GM19468 (cell line): ENCODE measurements at regions not wholly inside any gene's neighbourhood (a gene's known extent, or its start where the extent isn't known, plus 50 kb on each side); places are given as distances from the start of the nearest gene placed in this dataset.
"Not testable (repeated sequence)": the region's sequence is repeated elsewhere in the genome, so short reads cannot be mapped to it uniquely, and the experiment has no call there.

Experiments
- ATAC-seq: cut with Tn5 transposase; IDR thresholded peaks from one replicate; pipeline ENCODE4 v1.9.1; 2021; ENCODE audit warnings: mild to moderate bottlenecking, moderate library complexity, moderate number of reproducible peaks; ENCODE audit not compliant: unreplicated experiment; ENCODE audit errors: extremely low read depth

DNA sequence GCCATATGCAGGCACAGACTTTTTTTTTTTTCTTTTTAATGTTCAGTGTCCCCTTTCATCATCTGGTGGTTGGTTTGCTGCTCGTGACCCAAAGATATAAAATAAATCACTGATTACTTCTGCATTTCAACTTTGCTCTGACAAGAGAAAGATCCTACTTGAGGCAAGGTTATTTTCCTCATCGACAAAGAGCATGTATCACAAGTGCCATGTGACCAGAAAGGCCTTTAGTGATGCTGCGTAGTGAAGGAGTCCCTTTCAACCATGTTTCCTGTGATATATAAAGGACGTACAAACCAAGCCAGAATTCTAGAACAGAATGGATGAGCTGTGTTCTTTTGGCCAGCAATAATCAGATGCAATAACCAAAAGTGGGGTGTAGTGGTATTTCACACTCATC, 323.4 kb upstream of the PSMD7 start:
- ATAC-seq: no peak

DNA sequence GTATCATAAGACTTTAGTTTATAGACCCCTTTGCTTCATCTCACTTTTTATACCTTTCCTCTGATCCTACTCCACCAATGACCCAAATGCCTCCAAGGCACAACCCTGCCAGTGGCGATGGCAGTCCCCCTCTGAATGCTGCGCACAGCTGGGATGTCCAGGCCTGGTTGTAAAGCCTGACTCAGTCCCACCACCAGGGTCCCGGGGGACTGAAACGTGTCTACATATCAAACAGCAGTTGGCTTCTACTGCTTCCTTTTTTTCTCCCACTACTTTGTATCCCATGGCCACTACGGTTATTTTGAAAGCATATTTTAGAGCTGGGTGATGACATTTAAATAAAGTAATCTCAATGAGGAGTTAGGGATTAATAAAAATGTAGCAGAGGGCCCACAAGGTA, 329.8 kb upstream of the PSMD7 start:
- no peak for ATAC-seq

DNA sequence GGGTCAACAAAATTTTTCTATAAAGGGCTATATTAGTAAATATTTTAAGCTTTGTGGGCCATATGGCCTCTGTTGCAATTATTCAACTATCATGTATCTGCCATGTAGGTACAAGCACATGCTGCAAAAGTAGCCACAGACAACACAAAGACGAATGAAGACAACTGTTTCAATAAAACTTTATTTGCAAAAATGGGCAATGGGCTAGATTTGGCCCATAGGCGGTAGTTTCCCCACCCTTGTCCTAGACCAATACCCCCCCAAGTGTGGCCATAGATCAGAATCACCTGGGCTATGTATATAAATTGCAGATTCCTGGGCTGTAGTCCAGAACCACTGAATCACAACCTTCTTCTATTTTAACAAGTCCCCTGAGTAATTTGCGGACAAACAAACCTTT, 331.0 kb upstream of the PSMD7 start:
- no peak for ATAC-seq

DNA sequence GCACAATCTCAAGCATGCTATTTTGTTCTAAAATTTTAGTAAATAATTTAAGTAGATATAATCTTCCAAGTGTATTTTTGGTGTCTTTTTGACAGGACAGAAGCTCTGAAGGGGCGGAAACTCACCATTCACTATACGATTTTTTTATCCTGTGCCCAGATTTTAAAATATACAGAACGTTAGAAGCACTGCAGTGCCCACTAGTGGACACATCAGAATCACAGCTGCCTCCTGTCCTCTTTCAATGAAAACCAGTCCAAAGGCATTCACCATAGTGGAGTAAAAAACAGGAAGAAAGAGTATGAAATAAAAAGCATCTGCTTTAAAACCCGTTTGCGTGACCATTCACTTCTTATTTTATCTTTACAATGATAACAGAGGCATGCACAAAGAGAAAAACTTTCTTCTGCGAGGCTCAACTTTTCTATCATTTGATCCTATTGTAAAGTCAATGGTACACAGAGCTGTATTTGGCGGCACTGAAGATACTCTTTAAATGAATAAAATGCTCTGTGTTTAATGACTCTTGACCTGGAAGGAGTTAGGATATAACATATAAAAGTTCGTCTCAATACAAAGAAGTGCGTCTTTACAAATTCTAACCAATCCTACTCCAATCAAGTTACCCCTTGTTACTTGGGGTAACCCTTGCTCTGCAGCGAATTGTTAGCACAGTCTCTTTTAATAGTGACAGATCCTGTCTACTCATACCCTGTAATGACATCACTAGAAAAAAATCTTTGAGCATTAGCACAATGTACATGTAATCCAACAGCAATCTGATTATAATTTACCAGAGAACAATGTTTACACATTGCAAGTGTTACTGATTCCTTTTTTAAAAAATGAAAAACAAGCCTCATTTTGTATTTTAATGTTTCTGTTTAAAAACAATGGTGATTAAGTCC, 339.8 kb upstream of the PSMD7 start:
- ATAC-seq: no peak

DNA sequence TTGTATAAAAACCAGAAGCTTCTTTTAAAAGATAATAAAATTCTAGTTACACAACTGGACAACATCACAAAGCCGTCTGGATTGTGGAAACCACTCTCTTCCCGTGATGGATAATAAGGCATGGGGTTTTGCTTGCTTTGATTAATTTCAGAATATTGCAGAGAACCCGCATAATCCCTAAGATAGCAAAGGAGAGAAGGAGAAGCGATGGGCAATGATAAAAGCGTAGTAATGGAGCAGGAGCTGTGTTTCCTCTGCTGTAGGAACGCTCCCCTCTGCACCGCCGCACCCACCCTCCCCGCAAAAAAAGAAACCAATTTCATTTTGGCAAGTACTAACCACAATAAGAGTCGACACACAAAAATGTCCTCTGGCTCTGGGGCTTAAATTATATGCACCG, 340.9 kb upstream of the PSMD7 start:
- no peak for ATAC-seq

DNA sequence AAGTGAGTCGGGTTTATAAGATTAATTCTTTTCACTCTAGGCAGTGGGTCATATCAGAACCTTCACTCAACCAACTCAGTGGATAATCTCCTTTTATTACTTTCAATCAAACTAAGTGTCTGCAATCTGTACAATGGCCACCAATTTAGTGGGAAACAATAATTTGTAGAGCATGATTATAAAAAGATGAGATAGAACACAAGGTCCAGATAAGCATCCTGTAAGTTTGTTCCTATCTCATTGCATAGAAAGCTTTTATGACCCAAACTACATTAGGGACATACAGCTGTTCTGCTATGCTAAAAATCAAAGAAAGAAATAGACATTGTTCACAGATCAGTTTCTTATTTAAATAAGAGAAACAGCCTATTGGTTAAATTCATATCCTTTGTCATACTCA, 341.4 kb upstream of the PSMD7 start:
- no peak for ATAC-seq

DNA sequence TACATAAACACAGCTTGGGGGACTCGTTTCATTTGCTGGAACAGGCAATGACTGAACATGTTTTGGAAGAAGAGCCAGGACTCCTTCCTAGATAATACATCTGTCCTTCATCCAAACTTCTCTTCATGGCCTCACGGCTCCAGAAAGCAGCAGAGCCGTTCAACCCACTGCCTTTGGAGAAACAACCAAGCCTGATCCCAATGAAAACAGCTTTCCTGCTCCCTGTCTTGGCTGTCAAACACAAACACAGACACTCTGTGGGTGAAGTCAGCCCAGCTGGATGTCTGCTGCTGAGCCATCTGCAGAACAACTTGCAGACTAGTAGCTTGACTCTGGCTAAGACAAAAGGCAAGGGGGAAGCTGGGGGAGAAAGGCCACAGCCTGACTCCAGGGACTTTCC, 345.1 kb upstream of the PSMD7 start:
- ATAC-seq: no peak

DNA sequence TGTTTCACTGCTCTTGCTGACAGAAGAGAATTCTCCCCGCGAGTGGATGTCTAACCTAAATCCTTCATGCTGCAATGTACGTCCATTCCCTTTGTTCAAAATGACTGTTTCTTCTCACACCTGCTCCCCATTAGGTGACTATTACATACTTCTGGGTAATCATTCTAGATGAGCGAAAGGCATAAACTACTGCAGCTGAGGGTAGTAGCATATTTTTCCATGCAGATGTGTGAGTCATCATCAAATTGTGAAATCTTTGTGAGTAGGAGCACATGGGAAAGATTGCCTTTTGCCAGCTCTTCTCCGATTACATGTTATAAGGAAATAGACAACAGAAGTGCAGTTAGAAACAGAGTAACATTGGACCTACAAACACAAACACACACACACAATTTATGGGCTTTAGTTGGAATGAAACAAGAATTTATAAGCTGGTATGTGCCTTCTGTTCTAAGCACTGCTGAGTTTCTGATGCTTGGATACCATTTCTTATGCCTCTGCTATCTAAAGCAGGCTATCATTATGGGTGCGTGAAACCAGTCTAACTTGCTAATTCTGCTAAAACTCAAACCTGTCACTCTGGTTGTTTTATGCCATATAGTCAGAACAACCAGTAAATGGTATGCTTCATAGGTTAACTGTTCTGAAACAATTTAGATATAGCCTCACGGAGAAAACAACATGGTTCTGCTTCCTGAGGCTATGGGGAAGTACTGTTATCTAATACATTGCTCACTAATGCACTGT, 346.9 kb upstream of the PSMD7 start:
- no peak for ATAC-seq

DNA sequence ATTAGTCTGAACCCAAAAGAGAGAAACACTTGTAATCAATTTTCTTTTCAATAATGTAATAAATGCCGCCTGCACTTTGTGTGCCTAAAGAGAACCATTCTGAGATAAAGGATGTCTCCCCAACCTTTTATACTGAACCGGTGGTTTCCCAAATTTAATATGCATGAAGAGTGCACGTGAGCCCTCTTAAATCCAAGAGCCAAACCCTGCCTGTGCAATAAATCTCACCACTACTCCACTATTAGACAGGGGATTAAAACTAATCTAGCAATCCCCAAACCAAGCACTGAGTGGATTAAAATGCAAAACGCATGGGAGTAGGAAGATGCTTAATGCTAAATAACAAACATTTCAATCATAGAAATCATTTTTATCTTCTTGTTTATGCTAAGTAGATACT, 351.0 kb upstream of the PSMD7 start:
- no peak for ATAC-seq

DNA sequence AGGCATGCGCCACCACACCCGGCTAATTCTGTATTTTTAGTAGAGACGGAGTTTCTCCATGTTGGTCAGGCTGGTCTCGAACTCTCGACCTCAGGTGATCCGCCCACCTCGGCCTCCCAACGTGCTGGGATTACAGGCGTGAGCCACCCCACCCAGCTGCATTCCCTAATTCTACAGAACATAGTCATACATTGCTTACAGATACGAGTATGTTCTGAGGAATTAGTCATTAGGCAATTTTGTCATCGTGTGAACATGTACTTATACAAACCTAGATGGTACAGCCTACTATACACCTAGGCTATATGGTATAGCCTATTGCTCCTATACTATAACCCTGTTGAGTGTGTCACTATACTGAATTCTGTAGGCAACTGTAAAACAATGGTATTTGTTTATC, 353.4 kb upstream of the PSMD7 start:
- not testable (repeated sequence) for ATAC-seq

DNA sequence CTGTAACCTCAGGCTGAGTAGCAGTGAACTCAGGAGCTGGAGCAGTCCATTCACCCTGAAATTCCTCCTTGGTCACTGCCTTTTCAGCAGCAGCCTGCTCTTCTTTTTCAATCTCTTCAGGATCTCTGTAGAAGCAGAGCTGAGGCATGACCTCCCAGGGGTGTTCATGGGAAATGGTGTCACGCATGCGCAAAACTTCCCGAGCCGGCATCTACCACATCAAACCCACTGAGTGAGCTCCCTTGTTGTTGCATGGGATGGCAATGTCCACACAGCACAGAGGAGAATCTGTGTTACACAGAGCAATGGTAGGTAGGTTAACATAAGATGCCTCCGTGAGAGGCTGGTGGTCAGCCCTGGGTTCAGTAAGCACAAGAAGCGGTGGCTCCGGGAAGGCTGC, 355.8 kb upstream of the PSMD7 start:
- ATAC-seq: not testable (repeated sequence)

DNA sequence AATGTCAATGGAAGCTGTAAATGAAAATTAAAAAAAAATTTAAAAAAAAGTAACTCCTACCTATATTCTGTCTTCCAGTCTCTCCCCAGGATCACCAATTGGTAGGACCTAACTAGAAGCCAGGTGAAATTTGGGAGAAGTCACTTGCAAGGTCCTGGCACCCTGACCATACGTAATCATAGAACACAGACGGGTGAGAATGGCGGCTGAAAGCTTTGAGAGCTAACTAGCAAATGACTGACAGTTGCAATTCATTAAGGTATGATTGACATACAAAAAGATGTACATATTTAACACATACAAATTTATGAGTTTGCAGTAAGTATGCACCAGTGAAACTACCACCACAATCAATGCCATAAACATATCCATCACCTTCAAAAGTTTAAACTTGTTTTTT, 372.7 kb upstream of the PSMD7 start:
- ATAC-seq: no peak

DNA sequence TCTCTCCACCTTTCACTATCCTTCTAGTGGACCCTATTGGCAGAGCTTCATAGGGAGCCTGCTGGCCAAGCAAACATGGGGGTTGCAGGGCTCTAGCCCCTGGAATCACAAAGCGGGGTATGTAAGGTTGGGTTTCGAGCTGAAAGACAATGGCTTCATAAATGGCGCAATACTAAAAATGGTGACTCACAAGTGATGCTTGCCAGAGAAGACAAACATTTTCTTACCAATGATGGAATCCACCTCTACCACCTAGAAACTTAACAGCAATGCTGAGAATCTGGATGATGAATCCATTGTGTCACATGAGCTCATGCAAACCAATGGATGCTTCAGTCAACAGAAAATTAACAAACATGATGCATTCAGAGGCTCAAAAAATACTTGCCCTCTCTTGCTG, 375.3 kb upstream of the PSMD7 start:
- ATAC-seq: no peak

DNA sequence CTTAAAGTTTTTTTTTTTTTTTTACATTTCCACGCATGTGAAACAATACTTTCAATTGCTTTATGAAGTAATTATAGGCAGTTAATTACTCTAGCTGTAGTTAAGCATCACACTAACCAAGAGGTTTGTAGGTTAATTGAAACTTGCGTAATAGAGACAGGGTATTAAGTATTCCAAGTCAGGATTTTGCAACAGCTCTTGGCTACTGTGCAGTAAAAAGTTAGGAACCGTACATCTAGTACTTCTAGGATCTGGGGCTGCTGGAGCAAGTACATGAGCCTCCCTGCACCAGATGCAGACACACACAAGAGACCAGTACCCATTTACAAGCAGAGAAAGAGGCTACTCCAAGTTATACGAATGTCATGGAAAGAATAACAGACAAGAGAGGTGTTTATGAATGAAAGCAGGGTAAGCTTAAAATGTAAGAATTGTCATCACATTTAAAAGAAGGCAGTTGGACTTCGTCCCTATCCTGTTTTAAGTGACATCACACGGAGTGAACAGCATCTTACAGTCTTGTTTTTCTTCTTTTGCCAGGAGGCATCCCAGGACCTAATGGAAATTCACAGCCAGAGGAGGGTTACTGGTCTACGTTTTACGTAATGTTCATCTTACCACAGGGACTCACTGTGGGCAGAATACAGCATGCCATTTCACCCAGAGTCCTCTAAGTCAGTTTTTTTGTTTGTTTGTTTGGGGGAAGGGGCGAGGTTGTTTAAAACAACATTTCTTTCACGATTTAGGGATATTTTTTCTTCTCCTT, 379.6 kb upstream of the PSMD7 start:
- no peak for ATAC-seq

DNA sequence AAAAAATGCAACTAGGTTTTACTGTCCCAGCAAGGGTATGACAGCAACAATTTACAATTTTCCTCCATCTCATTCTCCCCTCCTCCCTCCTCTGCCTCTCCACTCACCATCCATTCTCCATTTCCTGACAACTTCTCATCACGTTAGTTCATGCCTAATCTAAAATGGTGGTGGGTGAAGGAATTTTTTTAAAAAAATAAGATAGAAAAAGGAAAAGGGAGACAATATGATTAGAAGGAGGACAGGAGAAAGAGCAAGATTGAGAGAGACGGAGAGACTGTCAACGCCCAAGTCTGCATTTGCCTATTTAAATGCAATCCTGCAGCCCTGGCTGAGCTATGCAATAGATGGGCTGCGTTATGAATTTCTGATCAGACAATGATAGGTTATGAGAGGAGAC, 380.7 kb upstream of the PSMD7 start:
- ATAC-seq: no peak

DNA sequence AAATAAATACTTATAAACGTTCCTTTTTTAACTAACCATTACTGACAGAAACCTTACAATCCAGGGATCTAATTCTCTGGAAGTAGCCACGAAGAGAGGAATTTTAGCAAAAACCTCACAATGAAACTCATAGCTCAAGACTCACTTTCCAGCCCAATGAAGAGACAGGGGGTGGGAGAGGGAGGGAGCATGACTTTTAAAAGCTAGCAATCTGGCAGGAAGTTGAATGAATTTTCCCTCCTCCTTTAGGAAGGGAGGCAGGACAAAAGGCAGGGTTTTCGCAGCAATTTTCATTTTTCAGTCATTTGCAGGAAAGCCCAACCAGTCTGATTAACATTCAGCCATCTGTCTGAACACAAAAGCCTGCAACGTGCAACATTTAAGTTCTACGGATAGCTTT, 381.5 kb upstream of the PSMD7 start:
- no peak for ATAC-seq

DNA sequence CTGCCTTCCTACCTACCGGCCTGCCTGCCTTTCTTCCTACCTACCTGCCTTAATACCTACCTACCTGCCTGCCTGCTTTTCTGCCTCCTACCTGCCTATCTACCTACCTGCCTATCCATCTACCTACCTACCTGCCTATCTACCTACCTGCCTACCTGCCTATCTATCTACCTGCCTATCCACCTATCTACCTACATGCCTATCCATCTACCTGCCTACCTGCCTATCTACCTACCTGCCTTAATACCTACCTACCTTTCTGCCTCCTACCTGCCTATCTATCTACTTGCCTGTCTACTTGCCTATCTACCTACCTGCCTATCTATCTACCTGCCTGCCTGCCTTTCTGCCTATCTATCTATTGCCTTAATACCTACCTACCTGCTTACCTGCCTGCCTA, 383.8 kb upstream of the PSMD7 start:
- ATAC-seq: no peak

DNA sequence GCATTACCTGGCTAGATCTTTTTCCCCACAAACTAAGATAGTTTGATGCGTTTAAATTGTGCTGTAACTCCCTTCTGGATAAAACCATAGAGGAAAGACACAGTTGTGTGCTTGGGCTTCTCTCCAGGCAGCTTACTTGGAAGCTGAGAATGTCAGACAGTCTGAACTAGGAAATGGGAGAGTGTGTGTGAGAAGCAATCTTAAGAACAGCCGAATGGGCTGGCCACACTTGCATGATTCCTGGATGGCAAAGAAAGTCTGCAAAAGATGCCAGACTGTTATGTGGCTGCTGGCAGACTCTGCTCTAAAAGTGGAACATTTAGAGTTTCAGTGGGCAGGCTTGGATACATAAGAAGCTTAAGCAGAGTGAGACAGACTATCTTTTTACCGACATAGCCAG, 384.3 kb upstream of the PSMD7 start:
- no peak for ATAC-seq

DNA sequence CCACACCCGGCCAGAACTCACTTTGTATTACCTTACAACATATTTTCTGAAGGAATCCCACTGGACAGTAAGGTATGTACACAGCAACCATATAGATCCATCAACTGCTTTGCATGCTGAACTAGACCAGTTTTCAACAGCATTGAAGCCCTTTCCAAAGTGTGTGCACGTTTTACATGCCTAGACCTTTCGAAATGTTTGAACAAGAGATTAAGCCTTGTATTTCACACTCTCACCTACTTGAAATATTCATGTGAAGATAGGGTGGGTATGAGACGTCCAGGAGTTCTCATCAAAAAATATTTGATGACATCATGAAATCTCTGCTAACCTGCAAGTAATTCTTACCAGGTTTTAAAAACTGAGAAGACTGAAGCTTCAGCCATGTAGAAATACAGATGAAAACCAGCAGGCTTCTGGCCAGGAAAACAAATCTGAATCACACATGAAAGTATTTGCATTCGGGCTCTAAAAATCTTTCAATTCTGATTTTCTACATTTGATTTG, 387.0 kb upstream of the PSMD7 start:
- no peak for ATAC-seq

DNA sequence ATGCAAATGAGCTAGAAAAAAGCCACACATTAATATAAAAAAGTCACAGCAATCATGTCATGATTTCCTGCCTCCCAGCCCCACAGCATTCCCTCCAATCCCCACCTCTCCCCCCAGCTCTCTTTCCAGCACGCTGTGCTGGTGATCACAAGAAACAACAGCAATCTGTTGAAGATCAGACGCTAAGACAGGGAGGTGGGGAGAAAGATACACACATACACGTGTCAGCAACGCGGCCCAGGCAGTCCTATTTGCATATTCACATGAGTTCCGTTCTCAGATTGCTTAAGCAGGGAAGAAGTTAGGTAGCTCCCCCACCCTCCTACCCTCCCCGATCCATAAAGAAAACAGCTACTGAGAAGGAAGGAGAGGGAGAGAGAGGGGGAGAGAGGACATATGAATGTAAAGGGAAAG, 405.5 kb upstream of the PSMD7 start:
- no peak for ATAC-seq
